ENCODE measurements at regions not wholly inside any gene's neighbourhood (a gene's known extent, or its start where the extent isn't known, plus 50 kb on each side); places are given as distances from the start of the nearest gene placed in this dataset.

- TF ChIP-seq E4F1 (IDR thresholded peaks at IDR 0.05; ENCODE audit: borderline replicate concordance, partially characterized antibody) (no peak), ZNF592 (IDR thresholded peaks at IDR 0.05) (no peak), NFYB (IDR thresholded peaks at IDR 0.05; ENCODE audit: insufficient read depth, low read depth, low read length) (no peak), SUZ12 (IDR thresholded peaks at IDR 0.05; ENCODE audit: unreplicated experiment) (no peak)
These were observed 201.8 kb upstream of the HDAC4 start (continued) for GRCh38 chr2:239602290-239603282.

Data from GM12878 (cell line).